ENCODE measurements at regions not wholly inside any gene's neighbourhood (a gene's known extent, or its start where the extent isn't known, plus 50 kb on each side); places are given as distances from the start of the nearest gene placed in this dataset.

DNA sequence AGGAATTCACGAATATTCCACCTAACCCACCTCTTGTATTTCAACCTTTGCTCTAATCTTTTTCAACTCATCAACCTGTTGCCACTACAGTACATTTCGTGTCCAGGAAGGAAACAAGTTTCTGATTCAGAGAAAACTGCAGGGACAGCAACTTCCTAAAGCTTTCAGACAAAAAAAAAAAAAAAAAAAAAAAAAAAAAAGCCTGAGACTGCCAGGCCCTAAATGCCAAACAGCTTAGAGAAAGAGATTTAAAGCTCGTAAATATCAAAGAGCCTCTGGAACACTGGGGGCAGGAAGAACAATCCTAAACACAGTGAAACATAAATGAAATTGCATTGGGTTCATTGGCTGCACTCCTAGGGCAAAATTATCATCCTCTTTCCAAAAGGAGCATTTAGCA is 411.2 kb upstream of the SPTLC3 start:
- TF ChIP-seq POLR2A (IDR thresholded peaks at IDR 0.05): no peak
- TF ChIP-seq, protein P1, sequence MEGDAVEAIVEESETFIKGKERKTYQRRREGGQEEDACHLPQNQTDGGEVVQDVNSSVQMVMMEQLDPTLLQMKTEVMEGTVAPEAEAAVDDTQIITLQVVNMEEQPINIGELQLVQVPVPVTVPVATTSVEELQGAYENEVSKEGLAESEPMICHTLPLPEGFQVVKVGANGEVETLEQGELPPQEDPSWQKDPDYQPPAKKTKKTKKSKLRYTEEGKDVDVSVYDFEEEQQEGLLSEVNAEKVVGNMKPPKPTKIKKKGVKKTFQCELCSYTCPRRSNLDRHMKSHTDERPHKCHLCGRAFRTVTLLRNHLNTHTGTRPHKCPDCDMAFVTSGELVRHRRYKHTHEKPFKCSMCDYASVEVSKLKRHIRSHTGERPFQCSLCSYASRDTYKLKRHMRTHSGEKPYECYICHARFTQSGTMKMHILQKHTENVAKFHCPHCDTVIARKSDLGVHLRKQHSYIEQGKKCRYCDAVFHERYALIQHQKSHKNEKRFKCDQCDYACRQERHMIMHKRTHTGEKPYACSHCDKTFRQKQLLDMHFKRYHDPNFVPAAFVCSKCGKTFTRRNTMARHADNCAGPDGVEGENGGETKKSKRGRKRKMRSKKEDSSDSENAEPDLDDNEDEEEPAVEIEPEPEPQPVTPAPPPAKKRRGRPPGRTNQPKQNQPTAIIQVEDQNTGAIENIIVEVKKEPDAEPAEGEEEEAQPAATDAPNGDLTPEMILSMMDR (IDR thresholded peaks at IDR 0.05): no peak

Measured in lower leg skin (tissue), 3 donors.